HepG2 (cell line): ENCODE measurements at regions not wholly inside any gene's neighbourhood (a gene's known extent, or its start where the extent isn't known, plus 50 kb on each side); places are given as distances from the start of the nearest gene placed in this dataset.

Experiments
- FOSL1 ChIP-seq: sonication (generic); formaldehyde crosslinking; IDR thresholded peaks from 2 replicates; pipeline ENCODE4 v1.9.0; 2021; ENCODE audit warnings: missing genetic modification reagents, borderline replicate concordance
- KDM4B ChIP-seq: sonication (generic); formaldehyde crosslinking; IDR thresholded peaks from 2 replicates; pipeline ENCODE4 v1.4.0; 2020; ENCODE audit warnings: missing genetic modification reagents
- NONO ChIP-seq, 2 experiments: fragments of 450-650 bp in 1 of 2; sonication (generic) in 1 of 2; formaldehyde crosslinking in 1 of 2; IDR thresholded peaks in 1 of 2; conservative IDR thresholded peaks in 1 of 2; 2 replicates each; pipeline versions ENCODE4 v1.6.1 to v1.8.0; 2017 to 2022; ENCODE audit warnings: mild to moderate bottlenecking in 1 of 2, missing genetic modification reagents in 1 of 2, moderate library complexity in 1 of 2
- RFX3 ChIP-seq: IDR thresholded peaks from 2 replicates; pipeline ENCODE4 v1.6.1; 2016; ENCODE audit warnings: missing biosample characterization, missing genetic modification reagents
- SKI ChIP-seq: fragments of 450-650 bp; IDR thresholded peaks from one replicate; pipeline ENCODE4 v1.6.1; 2018; ENCODE audit warnings: mild to moderate bottlenecking; ENCODE audit not compliant: partially characterized antibody
- SRSF9 ChIP-seq: fragments of 200-400 bp; formaldehyde crosslinking; IDR thresholded peaks from 2 replicates; pipeline ENCODE4 v1.6.1; 2018; ENCODE audit warnings: borderline replicate concordance, mild to moderate bottlenecking, low read depth, low read length; ENCODE audit not compliant: insufficient read depth, poor library complexity, severe bottlenecking
- YEATS2 ChIP-seq: sonication (generic); formaldehyde crosslinking; IDR thresholded peaks from 2 replicates; pipeline ENCODE4 v1.4.0; 2020; ENCODE audit warnings: missing genetic modification reagents, borderline replicate concordance
- ZNF230 ChIP-seq: sonication (generic); formaldehyde crosslinking; IDR thresholded peaks from 2 replicates; pipeline ENCODE4 v1.4.0; 2020; ENCODE audit warnings: mild to moderate bottlenecking, missing genetic modification reagents
- ZNF713 ChIP-seq: sonication (generic); formaldehyde crosslinking; IDR thresholded peaks from 2 replicates; pipeline ENCODE4 v1.4.0; 2020; ENCODE audit warnings: mild to moderate bottlenecking, missing genetic modification reagents
- ZNF75D ChIP-seq: sonication (generic); formaldehyde crosslinking; IDR thresholded peaks from 2 replicates; pipeline ENCODE4 v1.8.1; 2023; ENCODE audit warnings: missing genetic modification reagents, mild to moderate bottlenecking, borderline replicate concordance
- TF ChIP-seq, protein P1 (sequence below): sonication (generic); formaldehyde crosslinking; IDR thresholded peaks from 2 replicates; pipeline ENCODE4 v1.4.0; 2020; ENCODE audit warnings: missing genetic modification reagents, borderline replicate concordance
- TF ChIP-seq, protein P2 (sequence below): sonication (generic); formaldehyde crosslinking; IDR thresholded peaks from 2 replicates; pipeline ENCODE4 v1.8.0; 2022; ENCODE audit warnings: mild to moderate bottlenecking, missing genetic modification reagents
- TF ChIP-seq, protein P3 (sequence below): sonication (generic); formaldehyde crosslinking; IDR thresholded peaks from 2 replicates; pipeline ENCODE4 v1.8.0; 2023; ENCODE audit warnings: mild to moderate bottlenecking, missing genetic modification reagents
- TF ChIP-seq, protein P4 (sequence below): sonication (generic); formaldehyde crosslinking; IDR thresholded peaks from 2 replicates; pipeline ENCODE4 v1.8.0; 2022; ENCODE audit warnings: mild to moderate bottlenecking, missing genetic modification reagents, moderate library complexity

DNA sequence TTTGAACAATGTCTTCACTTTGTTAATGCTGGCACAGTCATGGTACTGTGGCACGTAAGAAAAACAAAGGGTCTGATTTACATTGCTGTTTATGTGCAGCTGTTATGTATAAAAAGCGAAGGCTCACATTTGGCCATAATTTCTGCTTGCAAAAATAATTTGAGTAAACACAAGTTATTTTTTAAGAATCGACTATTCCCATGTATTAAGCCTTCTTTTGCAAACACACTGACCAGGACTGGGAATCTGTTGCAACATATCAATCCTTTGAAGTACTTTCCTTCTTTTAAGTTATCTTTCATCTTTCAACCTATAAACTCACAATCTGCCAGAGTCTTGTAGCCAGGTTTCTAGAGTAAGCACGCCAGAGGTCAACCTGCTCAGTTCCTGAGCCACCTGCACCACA, 145.4 kb upstream of the BMP4 start (continued):
- TF ChIP-seq YEATS2 (CRISPR knock-in tag), result peak; percentile 55; the same call in 1 of the 2 replicates
- TF ChIP-seq, protein P1, sequence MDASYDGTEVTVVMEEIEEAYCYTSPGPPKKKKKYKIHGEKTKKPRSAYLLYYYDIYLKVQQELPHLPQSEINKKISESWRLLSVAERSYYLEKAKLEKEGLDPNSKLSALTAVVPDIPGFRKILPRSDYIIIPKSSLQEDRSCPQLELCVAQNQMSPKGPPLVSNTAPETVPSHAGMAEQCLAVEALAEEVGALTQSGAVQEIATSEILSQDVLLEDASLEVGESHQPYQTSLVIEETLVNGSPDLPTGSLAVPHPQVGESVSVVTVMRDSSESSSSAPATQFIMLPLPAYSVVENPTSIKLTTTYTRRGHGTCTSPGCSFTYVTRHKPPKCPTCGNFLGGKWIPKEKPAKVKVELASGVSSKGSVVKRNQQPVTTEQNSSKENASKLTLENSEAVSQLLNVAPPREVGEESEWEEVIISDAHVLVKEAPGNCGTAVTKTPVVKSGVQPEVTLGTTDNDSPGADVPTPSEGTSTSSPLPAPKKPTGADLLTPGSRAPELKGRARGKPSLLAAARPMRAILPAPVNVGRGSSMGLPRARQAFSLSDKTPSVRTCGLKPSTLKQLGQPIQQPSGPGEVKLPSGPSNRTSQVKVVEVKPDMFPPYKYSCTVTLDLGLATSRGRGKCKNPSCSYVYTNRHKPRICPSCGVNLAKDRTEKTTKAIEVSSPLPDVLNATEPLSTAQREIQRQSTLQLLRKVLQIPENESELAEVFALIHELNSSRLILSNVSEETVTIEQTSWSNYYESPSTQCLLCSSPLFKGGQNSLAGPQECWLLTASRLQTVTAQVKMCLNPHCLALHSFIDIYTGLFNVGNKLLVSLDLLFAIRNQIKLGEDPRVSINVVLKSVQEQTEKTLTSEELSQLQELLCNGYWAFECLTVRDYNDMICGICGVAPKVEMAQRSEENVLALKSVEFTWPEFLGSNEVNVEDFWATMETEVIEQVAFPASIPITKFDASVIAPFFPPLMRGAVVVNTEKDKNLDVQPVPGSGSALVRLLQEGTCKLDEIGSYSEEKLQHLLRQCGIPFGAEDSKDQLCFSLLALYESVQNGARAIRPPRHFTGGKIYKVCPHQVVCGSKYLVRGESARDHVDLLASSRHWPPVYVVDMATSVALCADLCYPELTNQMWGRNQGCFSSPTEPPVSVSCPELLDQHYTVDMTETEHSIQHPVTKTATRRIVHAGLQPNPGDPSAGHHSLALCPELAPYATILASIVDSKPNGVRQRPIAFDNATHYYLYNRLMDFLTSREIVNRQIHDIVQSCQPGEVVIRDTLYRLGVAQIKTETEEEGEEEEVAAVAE (CRISPR knock-in tag), result peak; percentile 53; the same call in 1 of the 2 replicates
- 0 out of 2 replicates have a peak, but pooled peaks have one; percentile 40 for TF ChIP-seq KDM4B
- TF ChIP-seq RFX3 (CRISPR knock-in tag), result no peak
- no peak for TF ChIP-seq ZNF230 (CRISPR knock-in tag)
- TF ChIP-seq ZNF713 (CRISPR knock-in tag), result no peak
- no peak for TF ChIP-seq SKI
- TF ChIP-seq, protein P2, sequence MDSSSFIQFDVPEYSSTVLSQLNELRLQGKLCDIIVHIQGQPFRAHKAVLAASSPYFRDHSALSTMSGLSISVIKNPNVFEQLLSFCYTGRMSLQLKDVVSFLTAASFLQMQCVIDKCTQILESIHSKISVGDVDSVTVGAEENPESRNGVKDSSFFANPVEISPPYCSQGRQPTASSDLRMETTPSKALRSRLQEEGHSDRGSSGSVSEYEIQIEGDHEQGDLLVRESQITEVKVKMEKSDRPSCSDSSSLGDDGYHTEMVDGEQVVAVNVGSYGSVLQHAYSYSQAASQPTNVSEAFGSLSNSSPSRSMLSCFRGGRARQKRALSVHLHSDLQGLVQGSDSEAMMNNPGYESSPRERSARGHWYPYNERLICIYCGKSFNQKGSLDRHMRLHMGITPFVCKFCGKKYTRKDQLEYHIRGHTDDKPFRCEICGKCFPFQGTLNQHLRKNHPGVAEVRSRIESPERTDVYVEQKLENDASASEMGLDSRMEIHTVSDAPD, result peak; percentile 87; the same call in 1 of the 2 replicates
- no peak for TF ChIP-seq ZNF75D (CRISPR knock-in tag)
- no peak for TF ChIP-seq SRSF9
- TF ChIP-seq, protein P3, sequence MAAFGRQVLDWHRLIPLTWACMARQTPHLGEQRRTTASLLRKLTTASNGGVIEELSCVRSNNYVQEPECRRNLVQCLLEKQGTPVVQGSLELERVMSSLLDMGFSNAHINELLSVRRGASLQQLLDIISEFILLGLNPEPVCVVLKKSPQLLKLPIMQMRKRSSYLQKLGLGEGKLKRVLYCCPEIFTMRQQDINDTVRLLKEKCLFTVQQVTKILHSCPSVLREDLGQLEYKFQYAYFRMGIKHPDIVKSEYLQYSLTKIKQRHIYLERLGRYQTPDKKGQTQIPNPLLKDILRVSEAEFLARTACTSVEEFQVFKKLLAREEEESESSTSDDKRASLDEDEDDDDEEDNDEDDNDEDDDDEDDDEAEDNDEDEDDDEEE, result no peak
- TF ChIP-seq, protein P4, sequence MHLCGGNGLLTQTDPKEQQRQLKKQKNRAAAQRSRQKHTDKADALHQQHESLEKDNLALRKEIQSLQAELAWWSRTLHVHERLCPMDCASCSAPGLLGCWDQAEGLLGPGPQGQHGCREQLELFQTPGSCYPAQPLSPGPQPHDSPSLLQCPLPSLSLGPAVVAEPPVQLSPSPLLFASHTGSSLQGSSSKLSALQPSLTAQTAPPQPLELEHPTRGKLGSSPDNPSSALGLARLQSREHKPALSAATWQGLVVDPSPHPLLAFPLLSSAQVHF (CRISPR knock-in tag), result no peak
- no peak for TF ChIP-seq FOSL1 (CRISPR knock-in tag)
- no peak for TF ChIP-seq NONO (IDR thresholded peaks at IDR 0.05)
- TF ChIP-seq NONO (CRISPR knock-in tag; conservative IDR thresholded peaks at IDR 0.05), result no peak
